Loucy (cell line): ENCODE measurements at regions not wholly inside any gene's neighbourhood (a gene's known extent, or its start where the extent isn't known, plus 50 kb on each side); places are given as distances from the start of the nearest gene placed in this dataset.

Source experiments
- H2AFZ ChIP-seq: fragments of 200-600 bp; sonication (generic); 2 replicates; pipeline ENCODE4 v1.6.0; 2016; ENCODE audit warnings: antibody characterized with exemption, mild to moderate bottlenecking, low read length, moderate library complexity
- H3F3A ChIP-seq: fragments of 200-600 bp; 2 replicates; pipeline ENCODE4 v1.6.0; 2016; ENCODE audit warnings: antibody characterized with exemption, low read depth, mild to moderate bottlenecking
- H3K27me3 ChIP-seq: fragments of 200-600 bp; sonication (generic); 2 replicates; pipeline ENCODE4 v1.6.1; 2014; ENCODE audit warnings: low read length, mild to moderate bottlenecking; ENCODE audit not compliant: insufficient read depth, poor library complexity, severe bottlenecking
- H3K36me3 ChIP-seq: fragments of 200-600 bp; sonication (generic); 2 replicates; pipeline ENCODE4 v1.6.1; 2016; ENCODE audit warnings: low read length; ENCODE audit not compliant: insufficient read depth
- H3K4me1 ChIP-seq: fragments of 200-600 bp; sonication (generic); 2 replicates; pipeline ENCODE4 v1.5.1; 2014; ENCODE audit warnings: low read length, mild to moderate bottlenecking; ENCODE audit not compliant: insufficient read depth, poor library complexity, severe bottlenecking
- H3K4me2 ChIP-seq: fragments of 200-600 bp; sonication (generic); 2 replicates; pipeline ENCODE4 v1.6.0; 2014; ENCODE audit warnings: antibody characterized with exemption, low read length, low read depth, mild to moderate bottlenecking; ENCODE audit not compliant: poor library complexity, severe bottlenecking
- H3K4me3 ChIP-seq: fragments of 200-600 bp; sonication (generic); 2 replicates; pipeline ENCODE4 v1.5.1; 2014; ENCODE audit warnings: low read length, mild to moderate bottlenecking, mixed read lengths; ENCODE audit not compliant: poor library complexity, severe bottlenecking
- H3K79me2 ChIP-seq: fragments of 200-600 bp; sonication (generic); 2 replicates; pipeline ENCODE4 v1.6.1; 2014; ENCODE audit warnings: low read length; ENCODE audit not compliant: insufficient read depth
- H3K9ac ChIP-seq: fragments of 200-600 bp; sonication (generic); 2 replicates; pipeline ENCODE4 v1.6.0; 2014; ENCODE audit warnings: mild to moderate bottlenecking, low read depth, low read length, moderate library complexity; ENCODE audit not compliant: poor library complexity, severe bottlenecking
- H3K9me2 ChIP-seq: fragments of 200-600 bp; sonication (generic); replicated peaks from 2 replicates; pipeline ENCODE4 v1.6.1; 2016; ENCODE audit warnings: low read depth, low read length, mixed read lengths
- H3K9me3 ChIP-seq: fragments of 200-600 bp; sonication (generic); 2 replicates; pipeline ENCODE4 v1.6.1; 2014; ENCODE audit warnings: mild to moderate bottlenecking, antibody characterized with exemption, low read length, low read depth; ENCODE audit not compliant: insufficient read depth
- H4K20me1 ChIP-seq: fragments of 200-600 bp; sonication (generic); 2 replicates; pipeline ENCODE4 v1.6.0; 2014; ENCODE audit warnings: antibody characterized with exemption, low read length, mild to moderate bottlenecking; ENCODE audit not compliant: insufficient read depth, poor library complexity, severe bottlenecking
- CTCF ChIP-seq: fragments of 200-600 bp; sonication (generic); conservative IDR thresholded peaks from 2 replicates; pipeline ENCODE4 v1.5.1; 2014; ENCODE audit warnings: mild to moderate bottlenecking, antibody characterized with exemption, low read length
- EZH2phosphoT487 ChIP-seq: fragments of 200-600 bp; IDR thresholded peaks from 2 replicates; pipeline ENCODE4 v1.6.1; 2018; ENCODE audit warnings: antibody characterized with exemption, mild to moderate bottlenecking, moderate library complexity, borderline replicate concordance

GRCh38 chr10:25858076-25858475 is 76.0 kb upstream of the MYO3A start:
- no peaks in the 10 kb centered on the region for H3K79me2 ChIP-seq
- TF ChIP-seq EZH2phosphoT487 (no peak), CTCF (no peak)
- H3K36me3 ChIP-seq = no peaks in the 10 kb centered on the region
- no peaks in the 10 kb centered on the region for H4K20me1 ChIP-seq
- no peaks in the 10 kb centered on the region for H3K27me3 ChIP-seq
- no peak overlapping the region for H3K4me2 ChIP-seq
- no peaks in the 10 kb centered on the region for H3K9me2 ChIP-seq
- no peaks in the 10 kb centered on the region for H3F3A ChIP-seq
- no peak overlapping the region for H3K9ac ChIP-seq
- H3K4me1 ChIP-seq = no peaks in the 10 kb centered on the region
- no peaks in the 10 kb centered on the region for H3K9me3 ChIP-seq
- no peak overlapping the region for H2AFZ ChIP-seq
- no peak overlapping the region for H3K4me3 ChIP-seq

- Histone ChIP-seq H3F3A (no peaks in the 10 kb centered on the region), H3K36me3 (no peaks in the 10 kb centered on the region), H3K4me1 (no peaks in the 10 kb centered on the region), H3K9ac (no peak overlapping the region), H3K4me3 (no peak overlapping the region), H3K9me2 (no peaks in the 10 kb centered on the region), H3K79me2 (no peaks in the 10 kb centered on the region), H3K9me3 (no peaks in the 10 kb centered on the region), H2AFZ (no peak overlapping the region), H3K27me3 (no peaks in the 10 kb centered on the region), H3K4me2 (no peak overlapping the region), H4K20me1 (no peaks in the 10 kb centered on the region)
- TF ChIP-seq EZH2phosphoT487 = no peak
- no peak for TF ChIP-seq CTCF
Observed at GRCh38 chr10:25865267-25865666, 68.8 kb upstream of the MYO3A start.

- Histone ChIP-seq H3K4me1 (no peaks in the 10 kb centered on the region), H2AFZ (no peak overlapping the region), H3K36me3 (no peaks in the 10 kb centered on the region), H3K27me3 (no peaks in the 10 kb centered on the region), H3K4me3 (no peak overlapping the region), H3K79me2 (no peaks in the 10 kb centered on the region), H3F3A (no peaks in the 10 kb centered on the region), H3K4me2 (no peak overlapping the region), H3K9me2 (no peaks in the 10 kb centered on the region), H3K9me3 (no peaks in the 10 kb centered on the region), H4K20me1 (no peaks in the 10 kb centered on the region), H3K9ac (no peak overlapping the region)
- TF ChIP-seq CTCF (no peak), EZH2phosphoT487 (no peak)
Observed at GRCh38 chr10:25867321-25867720, 66.7 kb upstream of the MYO3A start.
